Heart right ventricle (tissue), 16 donors: ENCODE measurements at regions not wholly inside any gene's neighbourhood (a gene's known extent, or its start where the extent isn't known, plus 50 kb on each side); places are given as distances from the start of the nearest gene placed in this dataset.

Source experiments
- ATAC-seq, 8 donors: fragments of 200-7000 bp; cut with Tn5 transposase; one replicate each; pipeline ENCODE4 v1.9.1; 2020; ENCODE audit warnings: mild to moderate bottlenecking in 8 of 8, moderate library complexity in 8 of 8, moderate number of reproducible peaks in 1 of 8
- DNase-seq, 2 donors: peaks; one replicate each; pipeline ENCODE4 v3.0.0-alpha.2; 2020
- H3K27ac ChIP-seq, 10 donors: fragments of 200-600 bp; sonication (generic) in 2 of 10; one replicate each; pipeline versions ENCODE4 v1.5.0 to v1.8.0; 2020 to 2022; ENCODE audit warnings: mild to moderate bottlenecking in 3 of 10
- H3K27me3 ChIP-seq, 7 donors: fragments of 200-600 bp; one replicate each; pipeline ENCODE4 v1.8.0; 2021 to 2022; ENCODE audit warnings: mild to moderate bottlenecking in 2 of 7
- H3K36me3 ChIP-seq, 9 donors: fragments of 200-600 bp; sonication (generic) in 1 of 9; one replicate each; pipeline versions ENCODE4 v1.5.0 to v1.8.0; 2020 to 2022; ENCODE audit warnings: mild to moderate bottlenecking in 2 of 9
- H3K4me1 ChIP-seq, 9 donors: fragments of 200-600 bp; sonication (generic) in 1 of 9; one replicate each; pipeline versions ENCODE4 v1.5.0 to v1.8.0; 2020 to 2022; ENCODE audit warnings: mild to moderate bottlenecking in 4 of 9
- H3K4me3 ChIP-seq, 10 donors: fragments of 200-600 bp; sonication (generic) in 2 of 10; one replicate each; pipeline versions ENCODE4 v1.5.0 to v1.8.0; 2020 to 2022; ENCODE audit warnings: mild to moderate bottlenecking in 7 of 10, moderate library complexity in 2 of 10
- H3K9me3 ChIP-seq, 11 donors: fragments of 200-600 bp in 10 of 11; sonication (generic) in 2 of 11; one replicate each; pipeline versions ENCODE4 v1.5.0 to v1.8.0; 2013 to 2022; ENCODE audit warnings: mild to moderate bottlenecking in 2 of 11, control low read depth in 1 of 11, moderate library complexity in 1 of 11
- WGBS, 2 donors: extraction: QIAGEN DNeasy Blood & Tissue Kit; methylation state at CpG; one replicate each; pipeline ENCODE4 v1.1.7; 2013; ENCODE audit warnings: inconsistent platforms in 1 of 2; 5-methylcytosine and 5-hydroxymethylcytosine counted together
- intact Hi-C, 10 donors: fragments of 100-400 bp; cut with DNase I; formaldehyde crosslinking; loops; one replicate each; pipeline versions ENCODE4 v1.11.1 to v1.14.2; 2022
- TF ChIP-seq, protein P1 (sequence below), 9 donors: fragments of 200-600 bp; sonication (generic) in 2 of 9; IDR thresholded peaks; one replicate each; pipeline versions ENCODE4 v1.5.0 to v1.8.0; 2021 to 2022; ENCODE audit warnings: antibody characterized with exemption in 9 of 9, mild to moderate bottlenecking in 5 of 9, moderate library complexity in 1 of 9
- donor health status: Arrhythmogenic right ventricular cardiomyopathy.
- donor health status: ischemic (EF 13 %, LVEDD 7.1; RV severe dilation, severe dysfunction).
- donor health status: healthy with polysubstance abuse.
- donor health status: DM: no; HTN: yes; CAD: no.
- donor health status: DM: no; HTN: no; CAD: no.
- donor health status: ischemic (EF 25% LVEDD 6.9; RV normal size, moderate dysfunction).
- donor health status: ischemic (EF 25% LVEDD 5.7; RV mildly dilated, moderate dysfunction).
- donor health status: healthy.
- donor health status: DM: yes; HTN: yes; CAD: no.
- donor health status: Ischemic cardiomyopathy.
- donor health status: ischemic (EF 35%, LVEDD 5.7; RV mildly dilated, moderate dysfunction).
- donor health status: nonischemic (EF 11% LVEDD 7.7; RV severe dilation, severe dysfunction).
- donor health status: DM: yes; HTN: yes; CAD: no.
- donor health status: PGD.
- donor health status: ischemic (EF 29% LVEDD 5.4; RV normal size, mild dysfunction).
- donor health status: nonischemic (EF 23%, LVEDD 6.1; RV moderate dilation, normal function).

GRCh38 chr5:120852222-120852860, 388.2 kb downstream of the PRR16 start:
- Histone ChIP-seq H3K9me3 (peaks cover 0 to 2% (median 0%) of the 10 kb centered on the region in 11 donors), H3K27ac (no peak overlapping the region), H3K27me3 (no peaks in the 10 kb centered on the region), H3K4me1 (no peaks in the 10 kb centered on the region), H3K36me3 (no peaks in the 10 kb centered on the region), H3K4me3 (no peak overlapping the region)
- ATAC-seq: no peak
- TF ChIP-seq, protein P1, sequence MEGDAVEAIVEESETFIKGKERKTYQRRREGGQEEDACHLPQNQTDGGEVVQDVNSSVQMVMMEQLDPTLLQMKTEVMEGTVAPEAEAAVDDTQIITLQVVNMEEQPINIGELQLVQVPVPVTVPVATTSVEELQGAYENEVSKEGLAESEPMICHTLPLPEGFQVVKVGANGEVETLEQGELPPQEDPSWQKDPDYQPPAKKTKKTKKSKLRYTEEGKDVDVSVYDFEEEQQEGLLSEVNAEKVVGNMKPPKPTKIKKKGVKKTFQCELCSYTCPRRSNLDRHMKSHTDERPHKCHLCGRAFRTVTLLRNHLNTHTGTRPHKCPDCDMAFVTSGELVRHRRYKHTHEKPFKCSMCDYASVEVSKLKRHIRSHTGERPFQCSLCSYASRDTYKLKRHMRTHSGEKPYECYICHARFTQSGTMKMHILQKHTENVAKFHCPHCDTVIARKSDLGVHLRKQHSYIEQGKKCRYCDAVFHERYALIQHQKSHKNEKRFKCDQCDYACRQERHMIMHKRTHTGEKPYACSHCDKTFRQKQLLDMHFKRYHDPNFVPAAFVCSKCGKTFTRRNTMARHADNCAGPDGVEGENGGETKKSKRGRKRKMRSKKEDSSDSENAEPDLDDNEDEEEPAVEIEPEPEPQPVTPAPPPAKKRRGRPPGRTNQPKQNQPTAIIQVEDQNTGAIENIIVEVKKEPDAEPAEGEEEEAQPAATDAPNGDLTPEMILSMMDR (IDR thresholded peaks at IDR 0.05): no peak
- WGBS, 2 donors: 57 to 67% methylated on average over 1 of the region's 1 CpG
- intact Hi-C loops: no loop called here
- no peak for DNase-seq

DNA sequence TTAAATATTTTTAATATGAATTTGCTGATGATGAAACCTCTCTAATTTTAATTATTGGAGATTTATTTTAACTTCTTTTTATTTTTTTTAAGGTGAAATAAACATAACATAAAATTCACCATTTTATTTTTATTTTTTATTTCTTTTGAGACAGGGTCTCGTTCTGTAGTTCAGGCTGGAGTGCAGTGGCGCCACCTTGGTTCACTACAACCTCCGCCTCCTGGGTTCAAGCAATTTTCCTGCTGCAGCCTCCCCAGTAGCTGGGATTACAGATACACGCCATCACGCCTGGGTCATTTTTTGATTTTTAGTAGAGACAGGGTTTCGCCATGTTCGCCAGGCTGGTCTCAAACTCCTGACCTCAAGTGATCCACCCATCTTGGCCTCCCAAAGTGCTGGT, 402.9 kb downstream of the PRR16 start:
- Histone ChIP-seq H3K36me3 (no peaks in the 10 kb centered on the region), H3K9me3 (peaks cover 0 to 1% (median 0%) of the 10 kb centered on the region in 11 donors), H3K4me3 (no peak overlapping the region), H3K27ac (no peak overlapping the region), H3K4me1 (no peaks in the 10 kb centered on the region), H3K27me3 (no peaks in the 10 kb centered on the region)
- intact Hi-C loops: no loop called here
- DNase-seq (no peak), ATAC-seq (no peak)
- TF ChIP-seq, protein P1 (IDR thresholded peaks at IDR 0.05): no peak
- 88 to 89% methylated on average over 7 of the region's 7 CpGs for WGBS, 2 donors

- Histone ChIP-seq H3K4me1 (no peaks in the 10 kb centered on the region), H3K9me3 (no peaks in the 10 kb centered on the region), H3K27ac (no peak overlapping the region), H3K4me3 (no peak overlapping the region), H3K36me3 (no peaks in the 10 kb centered on the region), H3K27me3 (no peaks in the 10 kb centered on the region)
- WGBS, 2 donors: 73 to 84% methylated on average over 1 of the region's 1 CpG
- DNase-seq (no peak), ATAC-seq (no peak)
- TF ChIP-seq, protein P1 (IDR thresholded peaks at IDR 0.05): no peak
- intact Hi-C loops: no loop called here
Observed at GRCh38 chr5:120869831-120870230, 405.7 kb downstream of the PRR16 start.

- DNase-seq (no peak), ATAC-seq (no peak)
- WGBS, 2 donors: 68 to 78% methylated on average over 2 of the region's 2 CpGs
- Histone ChIP-seq H3K27me3 (no peaks in the 10 kb centered on the region), H3K27ac (no peak overlapping the region), H3K36me3 (no peaks in the 10 kb centered on the region), H3K4me1 (no peaks in the 10 kb centered on the region), H3K9me3 (no peaks in the 10 kb centered on the region), H3K4me3 (no peak overlapping the region)
- intact Hi-C loops: no loop called here
- TF ChIP-seq, protein P1 (IDR thresholded peaks at IDR 0.05): no peak
Observed at GRCh38 chr5:120872297-120872696, 408.2 kb downstream of the PRR16 start.
